ENCODE measurements at regions not wholly inside any gene's neighbourhood (a gene's known extent, or its start where the extent isn't known, plus 50 kb on each side); places are given as distances from the start of the nearest gene placed in this dataset.

- no peaks in the 10 kb centered on the region for H3K79me2 ChIP-seq (ENCODE audit: insufficient read depth)
- 33% methylated on average over 4 of the region's 5 CpGs for WGBS (ENCODE audit: low lambda C conversion rate)
Observed at GRCh38 chr12:94867066-94867855, 136.2 kb downstream of the NDUFA12 start.

DNA sequence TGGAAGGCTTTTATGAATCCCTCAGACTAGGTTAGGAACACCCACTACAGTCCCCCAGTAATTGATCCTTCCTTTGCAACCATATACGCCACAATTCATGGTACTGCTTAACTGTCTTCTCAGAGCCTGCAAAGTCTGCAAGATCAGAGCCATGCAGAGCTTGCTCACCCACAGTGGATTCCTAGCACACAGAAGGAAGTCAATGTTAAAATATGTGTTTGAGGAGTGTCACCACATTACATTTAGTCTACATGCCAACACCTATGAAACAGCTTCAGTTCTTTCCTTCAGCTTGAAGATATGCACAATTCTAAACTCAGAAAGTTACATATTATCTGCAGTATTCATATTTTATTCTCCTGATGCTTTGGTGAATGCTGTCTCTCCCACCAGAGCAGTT is 138.5 kb downstream of the NDUFA12 start:
- Histone ChIP-seq H3K9me2 (no peaks in the 10 kb centered on the region), H3K9ac (no peak overlapping the region), H3K27ac (ENCODE audit: low read depth in 2 of 2, low read length in 1 of 2) (no peak overlapping the region), H3K9me3 (no peaks in the 10 kb centered on the region), H3K27me3 (ENCODE audit: insufficient read depth) (no peaks in the 10 kb centered on the region), H3F3A (replicated peaks; ENCODE audit: insufficient read depth) (no peaks in the 10 kb centered on the region), H3K4me1 (ENCODE audit: control insufficient read depth in 1 of 2, insufficient read depth in 2 of 2, low read depth in 1 of 2, low read length in 1 of 2) (no peaks in the 10 kb centered on the region), H3K36me3 (replicated peaks in 1 of 2; ENCODE audit: control insufficient read depth in 1 of 2, insufficient read depth in 2 of 2, low read length in 1 of 2) (no peaks in the 10 kb centered on the region), H4K20me1 (ENCODE audit: insufficient read depth) (no peaks in the 10 kb centered on the region), H3K4me2 (no peak overlapping the region), H3K79me2 (ENCODE audit: insufficient read depth) (no peaks in the 10 kb centered on the region), H3K4me3 (ENCODE audit: low read depth in 2 of 2, low read length in 1 of 2) (no peak overlapping the region), H2AFZ (ENCODE audit: low read depth) (no peak overlapping the region)
- ChIA-PET CTCF (interaction anchor here (1.6 kb wide), 1 partner anchor 11 kb away, joined by 4 read pairs; no protein-coding TSS in a partner anchor), POLR2A (no interaction called here)
- DNase-seq, result no peak
- 50% methylated on average over 1 of the region's 1 CpG for WGBS (ENCODE audit: low lambda C conversion rate)
- TF ChIP-seq MXI1 (IDR thresholded peaks at IDR 0.05; ENCODE audit: low read depth, low read length), result no peak
- no peak for TF ChIP-seq ELF1 (IDR thresholded peaks at IDR 0.05)
- no peak for TF ChIP-seq RAD21 (IDR thresholded peaks at IDR 0.05; ENCODE audit: low read length)
- no peak for TF ChIP-seq PBX3 (IDR thresholded peaks at IDR 0.05)
- TF ChIP-seq IRF3 (IDR thresholded peaks at IDR 0.05; ENCODE audit: low read depth, low read length), result no peak
- TF ChIP-seq REST (IDR thresholded peaks at IDR 0.05; ENCODE audit: low read depth, low read length), result no peak
- TF ChIP-seq RCOR1 (IDR thresholded peaks at IDR 0.05; ENCODE audit: low read length), result no peak
- TF ChIP-seq MEF2A (IDR thresholded peaks at IDR 0.05; ENCODE audit: borderline replicate concordance, low read depth), result no peak
- TF ChIP-seq MAX (IDR thresholded peaks at IDR 0.05; ENCODE audit: low read depth), result no peak
- no peak for TF ChIP-seq GATA2 (CRISPR knock-in tag; IDR thresholded peaks at IDR 0.05)

More at GRCh38 chr12:94867066-94867855, 136.2 kb downstream of the NDUFA12 start:
- DNase-seq, result no peak
- H2AFZ ChIP-seq (ENCODE audit: low read depth), result no peak overlapping the region
- H3K4me2 ChIP-seq, result no peak overlapping the region
- no peaks in the 10 kb centered on the region for H4K20me1 ChIP-seq (ENCODE audit: insufficient read depth)
- no peaks in the 10 kb centered on the region for H3F3A ChIP-seq (replicated peaks; ENCODE audit: insufficient read depth)
- no peaks in the 10 kb centered on the region for H3K9me3 ChIP-seq
- no peak overlapping the region for H3K9ac ChIP-seq
- H3K27ac ChIP-seq (ENCODE audit: low read depth in 2 of 2, low read length in 1 of 2), result no peak overlapping the region
- H3K9me2 ChIP-seq, result no peaks in the 10 kb centered on the region
- TF ChIP-seq GABPA (IDR thresholded peaks at IDR 0.05; ENCODE audit: low read depth) (no peak), NRF1 (IDR thresholded peaks at IDR 0.05; ENCODE audit: low read depth, low read length) (no peak), RFX5 (IDR thresholded peaks at IDR 0.05; ENCODE audit: low read length) (no peak), RCOR1 (IDR thresholded peaks at IDR 0.05; ENCODE audit: low read length) (no peak), USF2 (IDR thresholded peaks at IDR 0.05; ENCODE audit: borderline replicate concordance, low read depth, low read length) (no peak), EZH2phosphoT487 (IDR thresholded peaks at IDR 0.05; ENCODE audit: borderline replicate concordance, low read depth) (no peak), EP300 (IDR thresholded peaks at IDR 0.05; ENCODE audit: borderline replicate concordance in 1 of 2, low read depth in 1 of 2, low read length in 1 of 2) (no peak), TCF12 (IDR thresholded peaks at IDR 0.05) (no peak), FOXM1 (IDR thresholded peaks at IDR 0.05; ENCODE audit: low read depth) (no peak), MXI1 (IDR thresholded peaks at IDR 0.05; ENCODE audit: low read depth, low read length) (no peak), TEAD4 (IDR thresholded peaks at IDR 0.05; ENCODE audit: borderline replicate concordance, insufficient read depth) (no peak)
- TF ChIP-seq, protein P1, sequence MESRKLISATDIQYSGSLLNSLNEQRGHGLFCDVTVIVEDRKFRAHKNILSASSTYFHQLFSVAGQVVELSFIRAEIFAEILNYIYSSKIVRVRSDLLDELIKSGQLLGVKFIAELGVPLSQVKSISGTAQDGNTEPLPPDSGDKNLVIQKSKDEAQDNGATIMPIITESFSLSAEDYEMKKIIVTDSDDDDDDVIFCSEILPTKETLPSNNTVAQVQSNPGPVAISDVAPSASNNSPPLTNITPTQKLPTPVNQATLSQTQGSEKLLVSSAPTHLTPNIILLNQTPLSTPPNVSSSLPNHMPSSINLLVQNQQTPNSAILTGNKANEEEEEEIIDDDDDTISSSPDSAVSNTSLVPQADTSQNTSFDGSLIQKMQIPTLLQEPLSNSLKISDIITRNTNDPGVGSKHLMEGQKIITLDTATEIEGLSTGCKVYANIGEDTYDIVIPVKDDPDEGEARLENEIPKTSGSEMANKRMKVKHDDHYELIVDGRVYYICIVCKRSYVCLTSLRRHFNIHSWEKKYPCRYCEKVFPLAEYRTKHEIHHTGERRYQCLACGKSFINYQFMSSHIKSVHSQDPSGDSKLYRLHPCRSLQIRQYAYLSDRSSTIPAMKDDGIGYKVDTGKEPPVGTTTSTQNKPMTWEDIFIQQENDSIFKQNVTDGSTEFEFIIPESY (IDR thresholded peaks at IDR 0.05; ENCODE audit: borderline replicate concordance, low read depth), result no peak
- no peak overlapping the region for H3K4me3 ChIP-seq (ENCODE audit: low read depth in 2 of 2, low read length in 1 of 2)
- ChIA-PET POLR2A (no interaction called here), CTCF (no interaction called here)
- H3K27me3 ChIP-seq (ENCODE audit: insufficient read depth), result peaks cover 11% of the 10 kb centered on the region; the same call in 1 of the 2 replicates
- no peaks in the 10 kb centered on the region for H3K4me1 ChIP-seq (ENCODE audit: control insufficient read depth in 1 of 2, insufficient read depth in 2 of 2, low read depth in 1 of 2, low read length in 1 of 2)
- H3K36me3 ChIP-seq (replicated peaks in 1 of 2; ENCODE audit: control insufficient read depth in 1 of 2, insufficient read depth in 2 of 2, low read length in 1 of 2), result no peaks in the 10 kb centered on the region

Measured in SK-N-SH (cell line).